GM20000 (cell line): ENCODE measurements at regions not wholly inside any gene's neighbourhood (a gene's known extent, or its start where the extent isn't known, plus 50 kb on each side); places are given as distances from the start of the nearest gene placed in this dataset.

ENCODE experiments used
- DNase-seq: peaks from one replicate; pipeline ENCODE4 v3.0.0; 2012; ENCODE audit warnings: low spot score
- CTCF ChIP-seq: IDR thresholded peaks from 2 replicates; pipeline ENCODE4 v1.5.1; 2012; ENCODE audit warnings: mild to moderate bottlenecking, control low read depth; ENCODE audit errors: extremely low read depth, missing control alignments

GRCh38 chr2:129189617-129190319, 789.7 kb upstream of the RAB6C start:
- DNase-seq: no peak
- TF ChIP-seq CTCF: no peak

- no peak for DNase-seq
- TF ChIP-seq CTCF: no peak
These were observed 789.0 kb upstream of the RAB6C start for GRCh38 chr2:129190494-129190893.

GRCh38 chr2:129191530-129191929, 787.9 kb upstream of the RAB6C start:
- DNase-seq: no peak

GRCh38 chr2:129192117-129192516, 787.3 kb upstream of the RAB6C start:
- TF ChIP-seq CTCF: no peak
- no peak for DNase-seq

More at GRCh38 chr2:129191530-129191929, 787.9 kb upstream of the RAB6C start:
- TF ChIP-seq CTCF: no peak

GRCh38 chr2:129192841-129193253, 786.6 kb upstream of the RAB6C start:
- TF ChIP-seq CTCF: no peak
- DNase-seq: no peak

- no peak for DNase-seq
- TF ChIP-seq CTCF: no peak
These were observed 785.5 kb upstream of the RAB6C start for GRCh38 chr2:129193961-129194360.

GRCh38 chr2:129199501-129199900, 780.0 kb upstream of the RAB6C start:
- no peak for TF ChIP-seq CTCF
- DNase-seq: no peak
